ENCODE measurements at regions not wholly inside any gene's neighbourhood (a gene's known extent, or its start where the extent isn't known, plus 50 kb on each side); places are given as distances from the start of the nearest gene placed in this dataset.
"Not testable (repeated sequence)": the region's sequence is repeated elsewhere in the genome, so short reads cannot be mapped to it uniquely, and the experiment has no call there.

GRCh38 chr2:167752734-167753133, 494.7 kb downstream of the STK39 start:
- Histone ChIP-seq H3K9me3 (replicated peaks) (no peaks in the 10 kb centered on the region), H3K27me3 (ENCODE audit: low read depth) (peaks cover 18% of the 10 kb centered on the region), H3K4me3 (no peak overlapping the region), H3K27ac (replicated peaks) (no peak overlapping the region), H3K36me3 (no peaks in the 10 kb centered on the region), H3K4me1 (no peaks in the 10 kb centered on the region)
- intact Hi-C loops (cut with micrococcal nuclease), result no loop called here
- DNase-seq, result no peak
- TF ChIP-seq, protein P1, sequence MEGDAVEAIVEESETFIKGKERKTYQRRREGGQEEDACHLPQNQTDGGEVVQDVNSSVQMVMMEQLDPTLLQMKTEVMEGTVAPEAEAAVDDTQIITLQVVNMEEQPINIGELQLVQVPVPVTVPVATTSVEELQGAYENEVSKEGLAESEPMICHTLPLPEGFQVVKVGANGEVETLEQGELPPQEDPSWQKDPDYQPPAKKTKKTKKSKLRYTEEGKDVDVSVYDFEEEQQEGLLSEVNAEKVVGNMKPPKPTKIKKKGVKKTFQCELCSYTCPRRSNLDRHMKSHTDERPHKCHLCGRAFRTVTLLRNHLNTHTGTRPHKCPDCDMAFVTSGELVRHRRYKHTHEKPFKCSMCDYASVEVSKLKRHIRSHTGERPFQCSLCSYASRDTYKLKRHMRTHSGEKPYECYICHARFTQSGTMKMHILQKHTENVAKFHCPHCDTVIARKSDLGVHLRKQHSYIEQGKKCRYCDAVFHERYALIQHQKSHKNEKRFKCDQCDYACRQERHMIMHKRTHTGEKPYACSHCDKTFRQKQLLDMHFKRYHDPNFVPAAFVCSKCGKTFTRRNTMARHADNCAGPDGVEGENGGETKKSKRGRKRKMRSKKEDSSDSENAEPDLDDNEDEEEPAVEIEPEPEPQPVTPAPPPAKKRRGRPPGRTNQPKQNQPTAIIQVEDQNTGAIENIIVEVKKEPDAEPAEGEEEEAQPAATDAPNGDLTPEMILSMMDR (IDR thresholded peaks at IDR 0.05; ENCODE audit: borderline replicate concordance), result no peak

- Histone ChIP-seq H3K9me3 (replicated peaks) (no peaks in the 10 kb centered on the region), H3K27ac (replicated peaks) (no peak overlapping the region), H3K27me3 (ENCODE audit: low read depth) (peaks cover 17% of the 10 kb centered on the region), H3K4me1 (no peaks in the 10 kb centered on the region), H3K4me3 (no peak overlapping the region), H3K36me3 (no peaks in the 10 kb centered on the region)
- TF ChIP-seq, protein P1 (IDR thresholded peaks at IDR 0.05; ENCODE audit: borderline replicate concordance), result no peak
- DNase-seq, result no peak
- intact Hi-C loops (cut with micrococcal nuclease), result no loop called here
Observed at GRCh38 chr2:167750675-167751074, 496.7 kb downstream of the STK39 start.

DNA sequence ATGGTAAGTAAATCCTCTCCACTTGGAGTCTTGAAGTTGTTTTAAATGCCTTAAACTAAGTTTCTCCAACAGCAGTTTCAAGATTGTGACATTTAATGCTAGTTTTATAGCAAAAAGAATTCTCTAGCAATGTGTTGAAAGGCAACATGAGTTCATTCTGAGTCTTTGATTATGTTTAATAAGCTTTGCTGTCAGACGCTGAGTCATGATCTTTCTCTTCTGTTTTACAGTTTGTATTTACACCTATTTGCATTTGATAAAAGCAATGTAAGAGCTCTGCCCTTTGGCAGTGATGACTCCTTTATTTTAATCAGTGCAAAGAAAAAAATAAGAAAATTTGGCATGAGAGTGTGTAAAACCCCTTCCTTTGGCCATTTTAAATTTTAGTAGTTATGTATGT, 497.7 kb downstream of the STK39 start:
- no peak for DNase-seq
- H3K27me3 ChIP-seq (ENCODE audit: low read depth), result peaks cover 13% of the 10 kb centered on the region
- H3K9me3 ChIP-seq (replicated peaks), result no peaks in the 10 kb centered on the region
- TF ChIP-seq, protein P1 (IDR thresholded peaks at IDR 0.05; ENCODE audit: borderline replicate concordance), result no peak
- H3K27ac ChIP-seq (replicated peaks), result no peak overlapping the region
- no peaks in the 10 kb centered on the region for H3K36me3 ChIP-seq
- H3K4me1 ChIP-seq, result no peaks in the 10 kb centered on the region
- H3K4me3 ChIP-seq, result no peak overlapping the region
- intact Hi-C loops (cut with micrococcal nuclease), result no loop called here

GRCh38 chr2:167749016-167749415, 498.4 kb downstream of the STK39 start:
- no peak overlapping the region for H3K27ac ChIP-seq (replicated peaks)
- intact Hi-C loops (cut with micrococcal nuclease), result no loop called here
- H3K4me1 ChIP-seq, result no peaks in the 10 kb centered on the region
- no peaks in the 10 kb centered on the region for H3K9me3 ChIP-seq (replicated peaks)
- peaks cover 13% of the 10 kb centered on the region for H3K27me3 ChIP-seq (ENCODE audit: low read depth)
- DNase-seq, result no peak
- no peaks in the 10 kb centered on the region for H3K36me3 ChIP-seq
- no peak overlapping the region for H3K4me3 ChIP-seq
- TF ChIP-seq, protein P1 (IDR thresholded peaks at IDR 0.05; ENCODE audit: borderline replicate concordance), result no peak

DNA sequence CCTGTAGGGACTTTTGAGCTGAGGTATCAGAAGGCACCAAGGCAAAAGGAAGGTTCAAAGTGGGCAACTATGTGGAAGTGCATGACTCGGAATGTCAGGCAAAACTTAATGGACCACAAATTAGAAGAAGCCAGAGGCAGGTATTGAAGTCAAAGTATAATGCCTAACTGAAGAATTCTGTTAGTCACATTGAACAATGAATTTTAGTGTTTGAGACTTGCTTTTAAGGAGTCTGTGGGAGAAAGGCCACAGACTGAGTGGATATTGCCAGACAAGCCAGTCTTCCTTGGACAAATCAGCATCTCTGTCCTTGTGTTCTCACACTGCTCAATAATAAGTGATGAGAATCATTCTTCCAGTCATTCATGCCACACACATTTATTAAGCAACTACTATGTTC, 498.9 kb downstream of the STK39 start:
- no peak overlapping the region for H3K4me3 ChIP-seq
- TF ChIP-seq, protein P1 (IDR thresholded peaks at IDR 0.05; ENCODE audit: borderline replicate concordance), result no peak
- no peak for DNase-seq
- H3K27me3 ChIP-seq (ENCODE audit: low read depth), result peaks cover 11% of the 10 kb centered on the region
- intact Hi-C loops (cut with micrococcal nuclease), result no loop called here
- H3K36me3 ChIP-seq, result no peaks in the 10 kb centered on the region
- no peaks in the 10 kb centered on the region for H3K4me1 ChIP-seq
- H3K27ac ChIP-seq (replicated peaks), result no peak overlapping the region
- no peaks in the 10 kb centered on the region for H3K9me3 ChIP-seq (replicated peaks)

DNA sequence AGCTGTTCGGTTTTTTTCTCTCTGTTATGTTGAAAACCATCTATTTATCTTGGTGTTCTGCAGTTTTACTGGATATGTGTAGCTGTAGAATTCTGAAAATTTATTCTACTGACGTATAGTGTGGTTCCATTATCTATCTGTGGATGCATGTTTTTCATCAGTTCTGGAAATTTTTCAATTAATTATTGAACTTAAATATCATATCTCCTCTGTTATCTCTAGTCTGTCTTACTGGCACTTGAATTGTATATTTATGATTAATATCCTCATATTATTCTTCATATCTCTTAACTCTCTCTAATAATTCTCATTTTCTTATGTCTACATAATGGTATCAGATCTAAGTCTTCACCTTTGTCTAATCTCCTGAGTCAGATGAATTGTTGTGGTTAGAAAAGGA, 501.7 kb downstream of the STK39 start:
- no peaks in the 10 kb centered on the region for H3K9me3 ChIP-seq (replicated peaks)
- H3K4me3 ChIP-seq, result no peak overlapping the region
- no peak for DNase-seq
- intact Hi-C loops (cut with micrococcal nuclease), result no loop called here
- no peak overlapping the region for H3K27ac ChIP-seq (replicated peaks)
- H3K27me3 ChIP-seq (ENCODE audit: low read depth), result peaks cover under 1% of the 10 kb centered on the region
- TF ChIP-seq, protein P1 (IDR thresholded peaks at IDR 0.05; ENCODE audit: borderline replicate concordance), result no peak
- no peaks in the 10 kb centered on the region for H3K4me1 ChIP-seq
- H3K36me3 ChIP-seq, result no peaks in the 10 kb centered on the region

DNA sequence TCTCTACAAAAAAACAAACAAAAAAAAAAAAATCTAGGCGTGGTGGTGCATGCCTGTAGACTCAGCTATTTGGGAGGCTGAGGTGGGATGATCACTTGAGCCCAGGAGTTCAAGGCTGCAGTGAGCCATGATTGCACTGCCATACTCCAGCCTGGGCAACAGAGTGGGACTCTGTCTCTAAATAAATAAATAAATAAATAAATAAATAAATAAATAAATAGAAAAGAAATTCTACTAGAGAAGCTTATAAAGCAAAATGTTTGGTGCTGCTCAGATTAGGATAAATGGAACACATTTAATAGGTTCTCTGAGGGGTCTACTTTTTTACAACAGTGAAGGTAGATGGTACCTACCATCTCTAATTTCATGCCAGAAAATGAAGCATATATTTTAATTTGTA, 507.5 kb downstream of the STK39 start:
- H3K27ac ChIP-seq (replicated peaks); H3K4me3 ChIP-seq; DNase-seq; H3K27me3 ChIP-seq (ENCODE audit: low read depth); H3K9me3 ChIP-seq (replicated peaks); H3K4me1 ChIP-seq; H3K36me3 ChIP-seq; intact Hi-C loops (cut with micrococcal nuclease): not testable (repeated sequence)

All from left ventricle myocardium inferior (tissue), 1 donor.